ENCODE measurements at regions not wholly inside any gene's neighbourhood (a gene's known extent, or its start where the extent isn't known, plus 50 kb on each side); places are given as distances from the start of the nearest gene placed in this dataset.

GRCh38 chr11:107196732-107197131 is 178.5 kb upstream of the GUCY1A2 start:
- TF ChIP-seq EZH2 (IDR thresholded peaks at IDR 0.05; ENCODE audit: insufficient read depth, poor library complexity, severe bottlenecking) (no peak), EZH2phosphoT487 (IDR thresholded peaks at IDR 0.05; ENCODE audit: insufficient read depth, low read depth) (no peak)
